Activated B cell treated with CpG ODN at 0.5 μM for 24 hours (primary cell): ENCODE measurements at regions not wholly inside any gene's neighbourhood (a gene's known extent, or its start where the extent isn't known, plus 50 kb on each side); places are given as distances from the start of the nearest gene placed in this dataset.
A peak's percentile ranks its signal among the peaks of the same experiment; 100 is the strongest.
"Not testable (repeated sequence)": the region's sequence is repeated elsewhere in the genome, so short reads cannot be mapped to it uniquely, and the experiment has no call there.

Experiments used
- ATAC-seq: fragments of 200-7000 bp; cut with Tn5 transposase; one replicate; pipeline ENCODE4 v1.10.0; 2021; ENCODE audit warnings: low read depth, mild to moderate bottlenecking, moderate library complexity
- CTCF ChIA-PET: fragments of 350-600 bp; sonication (Branson Sonifier 250); formaldehyde crosslinking; loops from one replicate; lab custom pipeline; 2021; ENCODE audit warnings: antibody characterized with exemption; lab: Charles Lee
- POLR2A ChIA-PET: fragments of 350-600 bp; sonication (Branson Sonifier 250); formaldehyde crosslinking; loops from one replicate; lab custom pipeline; 2021; ENCODE audit warnings: antibody characterized with exemption; lab: Charles Lee
- DNase-seq: peaks from one replicate; pipeline ENCODE4 v3.0.0; 2022
- H3K27ac Mint-ChIP-seq: one replicate; pipeline ENCODE4 v1.8.0; 2020; ENCODE audit warnings: mixed read lengths
- H3K27me3 Mint-ChIP-seq: one replicate; pipeline ENCODE4 v1.8.0; 2021; ENCODE audit warnings: mixed read lengths
- H3K36me3 Mint-ChIP-seq: one replicate; pipeline ENCODE4 v1.8.0; 2021; ENCODE audit warnings: low read depth, mixed read lengths
- H3K4me1 Mint-ChIP-seq: one replicate; pipeline ENCODE4 v1.8.0; 2021; ENCODE audit warnings: mixed read lengths
- H3K4me3 Mint-ChIP-seq: one replicate; pipeline ENCODE4 v1.8.0; 2020; ENCODE audit warnings: mild to moderate bottlenecking, mixed read lengths
- H3K9me3 Mint-ChIP-seq: one replicate; pipeline ENCODE4 v1.8.0; 2020; ENCODE audit warnings: mixed read lengths
- intact Hi-C: fragments of 100-400 bp; cut with micrococcal nuclease; formaldehyde crosslinking; loops from one replicate; pipeline ENCODE4 v1.15.1; 2024
- TF ChIP-seq, protein P1 (sequence below): fragments of 200-600 bp; IDR thresholded peaks from one replicate; pipeline ENCODE4 v1.8.0; 2022; ENCODE audit warnings: antibody characterized with exemption, mild to moderate bottlenecking

DNA sequence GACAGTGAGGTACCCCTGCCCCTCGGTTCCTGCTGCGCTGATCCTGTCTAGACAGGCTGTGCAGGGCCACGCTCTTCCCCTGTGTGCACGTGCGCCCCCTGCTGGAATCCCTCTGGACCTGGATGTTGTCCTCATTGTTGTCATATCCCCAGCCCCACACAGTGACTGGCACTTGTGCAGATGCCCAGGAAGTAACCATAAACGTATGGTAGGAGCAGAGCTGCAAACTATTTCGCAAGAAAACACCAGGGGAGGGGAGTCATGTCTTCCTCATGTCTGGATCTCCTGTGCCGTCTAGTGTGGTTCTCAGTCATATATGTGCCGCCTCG lies 114.7 kb downstream of the CRYBB2 start:
- intact Hi-C loops = loop anchor here (5.0 kb wide), 1 partner anchor 52 kb away; no protein-coding TSS in a partner anchor
- DNase-seq (peak; percentile 39), ATAC-seq (peak; percentile 47)
- no peaks in the 10 kb centered on the region for H3K36me3 Mint-ChIP-seq
- no peak overlapping the region for H3K4me3 Mint-ChIP-seq
- CTCF ChIA-PET = interaction anchor here (1.0 to 1.8 kb wide), 3 partner anchors 24 to 98 kb away, joined by 3 to 5 read pairs (median 5); no protein-coding TSS in a partner anchor
- no peaks in the 10 kb centered on the region for H3K4me1 Mint-ChIP-seq
- H3K27me3 Mint-ChIP-seq = no peaks in the 10 kb centered on the region
- no peak overlapping the region for H3K27ac Mint-ChIP-seq
- TF ChIP-seq, protein P1, sequence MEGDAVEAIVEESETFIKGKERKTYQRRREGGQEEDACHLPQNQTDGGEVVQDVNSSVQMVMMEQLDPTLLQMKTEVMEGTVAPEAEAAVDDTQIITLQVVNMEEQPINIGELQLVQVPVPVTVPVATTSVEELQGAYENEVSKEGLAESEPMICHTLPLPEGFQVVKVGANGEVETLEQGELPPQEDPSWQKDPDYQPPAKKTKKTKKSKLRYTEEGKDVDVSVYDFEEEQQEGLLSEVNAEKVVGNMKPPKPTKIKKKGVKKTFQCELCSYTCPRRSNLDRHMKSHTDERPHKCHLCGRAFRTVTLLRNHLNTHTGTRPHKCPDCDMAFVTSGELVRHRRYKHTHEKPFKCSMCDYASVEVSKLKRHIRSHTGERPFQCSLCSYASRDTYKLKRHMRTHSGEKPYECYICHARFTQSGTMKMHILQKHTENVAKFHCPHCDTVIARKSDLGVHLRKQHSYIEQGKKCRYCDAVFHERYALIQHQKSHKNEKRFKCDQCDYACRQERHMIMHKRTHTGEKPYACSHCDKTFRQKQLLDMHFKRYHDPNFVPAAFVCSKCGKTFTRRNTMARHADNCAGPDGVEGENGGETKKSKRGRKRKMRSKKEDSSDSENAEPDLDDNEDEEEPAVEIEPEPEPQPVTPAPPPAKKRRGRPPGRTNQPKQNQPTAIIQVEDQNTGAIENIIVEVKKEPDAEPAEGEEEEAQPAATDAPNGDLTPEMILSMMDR = no peak
- POLR2A ChIA-PET = no interaction called here
- H3K9me3 Mint-ChIP-seq = peaks cover 2% of the 10 kb centered on the region

DNA sequence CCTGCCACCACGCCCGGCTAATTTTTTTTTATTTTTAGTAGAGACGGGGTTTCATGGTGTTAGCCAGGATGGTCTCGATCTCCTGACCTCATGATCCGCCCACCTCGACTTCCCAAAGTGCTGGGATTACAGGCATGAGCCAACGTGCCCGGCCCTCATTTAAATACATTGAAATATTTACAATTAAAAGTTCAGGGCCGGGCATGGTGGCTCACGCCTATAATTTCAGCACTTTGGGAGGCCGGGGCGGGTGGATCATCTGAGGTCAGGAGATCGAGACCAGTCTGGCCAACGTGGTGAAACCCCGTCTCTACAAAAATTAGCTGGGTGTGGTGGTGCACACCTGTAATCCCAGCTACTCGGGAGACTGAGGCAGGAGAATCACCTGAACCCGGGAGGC lies 115.2 kb downstream of the CRYBB2 start:
- H3K9me3 Mint-ChIP-seq, H3K4me1 Mint-ChIP-seq, H3K36me3 Mint-ChIP-seq, H3K27me3 Mint-ChIP-seq, H3K27ac Mint-ChIP-seq, H3K4me3 Mint-ChIP-seq, POLR2A ChIA-PET, ATAC-seq, DNase-seq: not testable (repeated sequence)
- intact Hi-C loops = loop anchor here (5.0 kb wide), 1 partner anchor 52 kb away; no protein-coding TSS in a partner anchor
- CTCF ChIA-PET = interaction anchor here (1.8 kb wide), 1 partner anchor 97 kb away, joined by 5 read pairs; no protein-coding TSS in a partner anchor

DNA sequence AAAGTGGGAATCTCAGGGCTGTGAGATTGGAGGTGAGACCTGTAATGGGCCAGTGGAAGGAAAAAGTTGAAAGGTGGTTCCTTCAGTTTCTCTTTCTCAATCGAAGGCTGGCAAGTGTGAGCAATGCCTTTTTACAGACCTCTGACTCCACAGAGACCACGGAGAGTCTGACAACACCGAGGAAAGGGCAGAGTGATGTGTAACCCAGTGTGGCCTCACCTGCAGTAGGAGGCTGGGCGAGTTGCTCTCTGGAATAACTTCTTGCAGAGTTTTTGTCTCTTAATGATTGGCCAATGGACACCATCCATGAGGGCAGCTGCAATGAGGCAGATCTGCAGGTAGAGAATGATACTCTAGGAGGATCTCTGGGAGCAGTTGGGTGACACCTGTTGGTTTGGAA lies 115.8 kb downstream of the CRYBB2 start:
- H3K27ac Mint-ChIP-seq, POLR2A ChIA-PET, H3K36me3 Mint-ChIP-seq, ATAC-seq, intact Hi-C loops, DNase-seq, CTCF ChIA-PET, H3K27me3 Mint-ChIP-seq, H3K4me1 Mint-ChIP-seq, H3K4me3 Mint-ChIP-seq, H3K9me3 Mint-ChIP-seq: not testable (repeated sequence)

DNA sequence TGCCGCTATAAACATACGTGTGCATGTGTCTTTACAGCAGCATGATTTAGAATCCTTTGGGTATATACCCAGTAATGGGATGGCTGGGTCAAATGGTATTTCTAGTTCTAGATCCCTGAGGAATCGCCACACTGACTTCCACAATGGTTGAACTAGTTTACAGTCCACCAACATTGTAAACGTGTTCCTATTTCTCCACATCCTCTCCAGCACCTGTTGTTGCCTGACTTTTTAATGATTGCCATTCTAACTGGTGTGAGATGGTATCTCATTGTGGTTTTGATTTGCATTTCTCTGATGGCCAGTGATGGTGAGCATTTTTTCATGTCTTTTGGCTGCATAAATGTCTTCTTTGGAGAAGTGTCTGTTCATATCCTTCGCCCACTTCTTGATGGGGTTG lies 121.1 kb downstream of the CRYBB2 start:
- POLR2A ChIA-PET, ATAC-seq, H3K27me3 Mint-ChIP-seq, intact Hi-C loops, H3K36me3 Mint-ChIP-seq, H3K27ac Mint-ChIP-seq, DNase-seq, H3K4me3 Mint-ChIP-seq, H3K4me1 Mint-ChIP-seq, CTCF ChIA-PET, H3K9me3 Mint-ChIP-seq: not testable (repeated sequence)

DNA sequence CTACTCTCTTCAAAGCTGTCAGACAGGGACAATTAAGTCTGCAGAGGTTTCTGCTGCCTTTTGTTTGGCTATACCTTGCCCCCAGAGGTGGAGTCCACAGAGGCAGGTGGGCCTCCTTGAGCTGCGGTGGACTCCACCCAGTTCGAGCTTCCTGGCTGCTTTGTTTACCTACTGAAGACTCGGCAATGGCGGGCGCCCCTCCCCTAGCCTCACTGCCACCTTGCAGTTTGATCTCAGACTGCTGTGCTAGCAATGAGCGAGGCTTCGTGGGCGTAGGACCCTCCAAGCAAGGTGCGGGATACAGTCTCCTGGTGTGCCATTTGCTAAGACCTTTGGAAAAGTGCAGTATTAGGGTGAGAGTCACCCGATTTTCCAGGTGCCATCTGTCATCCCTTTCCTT lies 124.9 kb downstream of the CRYBB2 start:
- H3K4me3 Mint-ChIP-seq, intact Hi-C loops, CTCF ChIA-PET, H3K9me3 Mint-ChIP-seq, H3K27ac Mint-ChIP-seq, DNase-seq, H3K4me1 Mint-ChIP-seq, ATAC-seq, H3K27me3 Mint-ChIP-seq, POLR2A ChIA-PET: not testable (repeated sequence)
- H3K36me3 Mint-ChIP-seq = peaks cover 17% of the 10 kb centered on the region

DNA sequence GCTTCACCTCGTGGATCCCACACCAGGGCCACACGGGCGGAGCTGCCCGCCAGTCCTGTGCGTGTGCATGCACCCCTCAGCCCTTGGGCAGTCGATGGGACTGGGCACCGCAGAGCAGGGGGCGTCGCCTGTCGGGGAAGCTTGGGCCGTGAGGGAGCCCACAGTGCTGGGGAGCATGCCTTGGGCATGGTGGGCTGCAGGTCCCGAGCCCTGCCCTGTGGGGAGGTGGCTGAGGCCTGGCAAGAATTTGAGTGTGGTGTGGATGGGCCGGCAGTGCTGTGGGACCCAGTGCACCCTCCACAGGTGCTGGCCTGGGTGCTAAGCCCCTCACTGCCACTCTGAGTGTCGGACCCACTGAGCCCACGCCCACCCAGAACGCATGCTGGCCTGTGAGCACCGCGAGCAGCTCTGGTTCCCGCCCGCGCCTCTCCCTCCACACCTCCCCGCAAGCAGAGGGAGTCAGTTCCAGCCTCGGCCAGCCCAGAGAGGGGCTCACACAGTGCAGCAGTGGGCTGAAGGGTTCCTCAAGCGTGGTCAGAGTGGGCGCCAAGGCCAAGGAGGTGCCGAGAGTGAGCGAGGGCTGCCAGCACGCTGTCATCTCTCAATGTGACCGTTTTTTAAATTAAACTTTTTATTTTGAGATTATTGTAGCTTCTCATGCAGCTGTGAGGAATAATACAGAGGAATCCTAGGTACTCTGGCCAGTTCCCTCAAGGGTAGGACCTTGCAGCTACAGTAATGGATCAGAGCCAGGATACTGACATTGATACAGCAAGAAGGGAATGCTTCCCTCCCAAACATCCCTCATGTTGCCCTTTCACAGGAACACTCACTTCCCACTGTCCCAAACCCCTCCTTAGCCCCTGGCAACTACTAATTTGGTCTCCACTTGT lies 127.7 kb downstream of the CRYBB2 start:
- peaks cover 39% of the 10 kb centered on the region for H3K36me3 Mint-ChIP-seq
- CTCF ChIA-PET = no interaction called here
- DNase-seq (no peak), ATAC-seq (no peak)
- no peak overlapping the region for H3K27ac Mint-ChIP-seq
- H3K27me3 Mint-ChIP-seq = no peaks in the 10 kb centered on the region
- POLR2A ChIA-PET = no interaction called here
- H3K4me3 Mint-ChIP-seq = no peak overlapping the region
- H3K4me1 Mint-ChIP-seq = no peaks in the 10 kb centered on the region
- intact Hi-C loops = no loop called here
- TF ChIP-seq, protein P1 = no peak
- H3K9me3 Mint-ChIP-seq = no peaks in the 10 kb centered on the region

DNA sequence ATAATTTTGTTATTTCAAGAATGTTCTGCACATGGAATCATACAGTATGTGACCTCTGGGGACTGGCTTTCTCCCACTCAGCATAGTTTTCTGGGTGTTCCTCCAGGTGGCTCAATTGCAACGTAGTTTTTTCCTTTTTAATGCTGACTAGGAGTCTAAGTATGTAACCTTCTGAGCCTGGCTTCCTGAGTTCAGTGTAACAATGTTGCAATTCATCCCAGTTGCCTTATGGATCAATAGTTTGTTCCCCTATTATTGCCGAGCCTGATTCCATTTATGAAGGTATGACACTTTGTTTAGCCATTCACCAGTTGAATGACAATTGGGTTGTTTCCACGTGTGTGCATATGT lies 128.3 kb downstream of the CRYBB2 start:
- H3K27ac Mint-ChIP-seq = no peak overlapping the region
- ATAC-seq = no peak
- no peaks in the 10 kb centered on the region for H3K9me3 Mint-ChIP-seq
- intact Hi-C loops = no loop called here
- peaks cover 45% of the 10 kb centered on the region for H3K36me3 Mint-ChIP-seq
- no peak for DNase-seq
- CTCF ChIA-PET = no interaction called here
- POLR2A ChIA-PET = no interaction called here
- H3K4me3 Mint-ChIP-seq = no peak overlapping the region
- TF ChIP-seq, protein P1 = no peak
- H3K27me3 Mint-ChIP-seq = no peaks in the 10 kb centered on the region
- no peaks in the 10 kb centered on the region for H3K4me1 Mint-ChIP-seq
